PFSK-1 (cell line): ENCODE measurements at regions not wholly inside any gene's neighbourhood (a gene's known extent, or its start where the extent isn't known, plus 50 kb on each side); places are given as distances from the start of the nearest gene placed in this dataset.
A peak's percentile ranks its signal among the peaks of the same experiment; 100 is the strongest.

Source experiments
- FOXP2 ChIP-seq: optimal IDR thresholded peaks from 2 replicates; pipeline ENCODE3; 2011; ENCODE audit warnings: borderline replicate concordance, control low read depth, inconsistent platforms; ENCODE audit not compliant: insufficient read depth; ENCODE audit errors: extremely low read length, extremely low read depth
- POLR2AphosphoS5 ChIP-seq: IDR thresholded peaks from 2 replicates; pipeline ENCODE4 v1.6.1; 2012; ENCODE audit warnings: low read depth, mild to moderate bottlenecking, control low read depth, low read length, moderate library complexity
- REST ChIP-seq, 2 experiments: IDR thresholded peaks; 2 replicates each; pipeline versions ENCODE4 v1.6.1 to v1.8.0; 2011 to 2012; ENCODE audit warnings: low read depth in 2 of 2, low read length in 2 of 2, control low read depth in 1 of 2, inconsistent platforms in 1 of 2, mild to moderate bottlenecking in 1 of 2, moderate library complexity in 1 of 2; ENCODE audit not compliant: insufficient read depth in 1 of 2
- SIN3A ChIP-seq: IDR thresholded peaks from 2 replicates; pipeline ENCODE4 v1.6.1; 2012; ENCODE audit warnings: mild to moderate bottlenecking, low read length, moderate library complexity, borderline replicate concordance; ENCODE audit not compliant: insufficient read depth
- TAF1 ChIP-seq: IDR thresholded peaks from 2 replicates; pipeline ENCODE4 v1.6.1; 2012; ENCODE audit warnings: low read length, control low read depth, borderline replicate concordance; ENCODE audit not compliant: insufficient read depth

- no peak for TF ChIP-seq SIN3A
- no peak for TF ChIP-seq FOXP2
- no peak for TF ChIP-seq REST (IDR thresholded peaks at IDR 0.05; ENCODE audit: insufficient read depth in 1 of 2, low read depth in 2 of 2, low read length in 2 of 2)
- TF ChIP-seq TAF1: no peak
- TF ChIP-seq POLR2AphosphoS5: no peak
Observed at GRCh38 chr3:182399978-182400737, 393.1 kb upstream of the ATP11B start.

GRCh38 chr3:182400838-182401237, 392.5 kb upstream of the ATP11B start:
- TF ChIP-seq TAF1 (no peak), POLR2AphosphoS5 (no peak), REST (IDR thresholded peaks at IDR 0.05; ENCODE audit: insufficient read depth in 1 of 2, low read depth in 2 of 2, low read length in 2 of 2) (no peak), SIN3A (no peak), FOXP2 (no peak)

GRCh38 chr3:182404031-182404430, 389.3 kb upstream of the ATP11B start:
- TF ChIP-seq SIN3A: no peak

GRCh38 chr3:182405759-182406158, 387.5 kb upstream of the ATP11B start:
- TF ChIP-seq POLR2AphosphoS5 (no peak), TAF1 (no peak), SIN3A (no peak), FOXP2 (peak; percentile 13), REST (IDR thresholded peaks at IDR 0.05; ENCODE audit: insufficient read depth in 1 of 2, low read depth in 2 of 2, low read length in 2 of 2) (no peak)

- TF ChIP-seq REST (IDR thresholded peaks at IDR 0.05; ENCODE audit: insufficient read depth in 1 of 2, low read depth in 2 of 2, low read length in 2 of 2) (no peak), POLR2AphosphoS5 (no peak), FOXP2 (no peak), TAF1 (no peak), SIN3A (no peak)
Observed at GRCh38 chr3:182406786-182407185, 386.5 kb upstream of the ATP11B start.
